PC-3 (cell line): ENCODE measurements at regions not wholly inside any gene's neighbourhood (a gene's known extent, or its start where the extent isn't known, plus 50 kb on each side); places are given as distances from the start of the nearest gene placed in this dataset.

Source experiments
- ATAC-seq: fragments of 200-7000 bp; cut with Tn5 transposase; 2 replicates; pipeline ENCODE4 v1.9.1; 2020; ENCODE audit warnings: mild to moderate bottlenecking, moderate library complexity
- BruUV-seq: library from RNA; stranded (reverse); fragments of 400-500 nt; replicated peaks from 2 replicates; lab custom pipeline; 2021; lab: Mats Ljungman, UMichigan
- CTCF ChIA-PET: fragments of 300-600 bp; sonication (Branson Sonifier 250); formaldehyde crosslinking; loops from one replicate; lab custom pipeline; 2022; ENCODE audit warnings: antibody characterized with exemption; lab: Charles Lee
- POLR2A ChIA-PET: fragments of 300-600 bp; sonication (Branson Sonifier 250); formaldehyde crosslinking; loops from one replicate; lab custom pipeline; 2022; ENCODE audit warnings: antibody characterized with exemption; ENCODE audit not compliant: unreplicated experiment; lab: Charles Lee
- DNase-seq: peaks from one replicate; pipeline ENCODE4 v3.0.0-alpha.2; 2015
- H2AFZ ChIP-seq: fragments of 300-600 bp; sonication (generic); 2 replicates; pipeline ENCODE4 v1.6.0; 2016; ENCODE audit warnings: antibody characterized with exemption, low read length
- H3F3A ChIP-seq: fragments of 300-600 bp; sonication (generic); one replicate; pipeline ENCODE4 v1.6.0; 2017; ENCODE audit warnings: antibody characterized with exemption, low read length, control low read depth, mild to moderate bottlenecking; ENCODE audit not compliant: unreplicated experiment
- H3K27ac ChIP-seq: fragments of 300-600 bp; sonication (generic); 2 replicates; pipeline ENCODE4 v1.5.1; 2016; ENCODE audit warnings: mild to moderate bottlenecking, low read length
- H3K27me3 ChIP-seq: fragments of 300-600 bp; sonication (generic); 2 replicates; pipeline ENCODE4 v1.6.1; 2016; ENCODE audit warnings: low read length, mixed read lengths
- H3K36me3 ChIP-seq: fragments of 300-600 bp; sonication (generic); 2 replicates; pipeline ENCODE4 v1.6.1; 2016; ENCODE audit warnings: low read depth, mixed run types, low read length, mixed read lengths
- H3K4me1 ChIP-seq: fragments of 300-600 bp; sonication (generic); 2 replicates; pipeline ENCODE4 v1.5.1; 2016; ENCODE audit warnings: low read length; ENCODE audit not compliant: insufficient read depth
- H3K4me2 ChIP-seq: fragments of 300-600 bp; sonication (generic); 2 replicates; pipeline ENCODE4 v1.6.0; 2016; ENCODE audit warnings: low read length
- H3K4me3 ChIP-seq: fragments of 300-600 bp; sonication (generic); 2 replicates; pipeline ENCODE4 v1.5.1; 2016; ENCODE audit warnings: mild to moderate bottlenecking, low read length, mixed read lengths
- H3K79me2 ChIP-seq: fragments of 300-600 bp; sonication (generic); 2 replicates; pipeline ENCODE4 v1.6.1; 2017; ENCODE audit warnings: low read length, mixed read lengths
- H3K9ac ChIP-seq: fragments of 300-600 bp; sonication (generic); 2 replicates; pipeline ENCODE4 v1.6.0; 2016; ENCODE audit warnings: mild to moderate bottlenecking, low read length
- H3K9me2 ChIP-seq: fragments of 300-600 bp; sonication (generic); replicated peaks from 2 replicates; pipeline ENCODE4 v1.6.1; 2016; ENCODE audit warnings: mixed run types, low read length, mixed read lengths
- H3K9me3 ChIP-seq: fragments of 300-600 bp; sonication (generic); 2 replicates; pipeline ENCODE4 v1.6.1; 2016; ENCODE audit warnings: low read length, mixed read lengths
- H4K20me1 ChIP-seq: fragments of 300-600 bp; sonication (generic); 2 replicates; pipeline ENCODE4 v1.6.1; 2016; ENCODE audit warnings: low read length, mixed read lengths
- CTCF ChIP-seq: fragments of 300-600 bp; sonication (generic); conservative IDR thresholded peaks from 2 replicates; pipeline ENCODE4 v1.5.1; 2017; ENCODE audit warnings: antibody characterized with exemption, low read depth, mild to moderate bottlenecking, low read length
- EZH2 ChIP-seq: fragments of 300-600 bp; sonication (generic); IDR thresholded peaks from one replicate; pipeline ENCODE4 v1.6.1; 2017; ENCODE audit warnings: antibody characterized with exemption, mild to moderate bottlenecking, low read length; ENCODE audit not compliant: unreplicated experiment
- EZH2phosphoT487 ChIP-seq: fragments of 300-600 bp; sonication (generic); IDR thresholded peaks from 2 replicates; pipeline ENCODE4 v1.6.1; 2018; ENCODE audit warnings: mild to moderate bottlenecking, antibody characterized with exemption, low read length, borderline replicate concordance
- intact Hi-C: fragments of 100-400 bp; cut with micrococcal nuclease; formaldehyde crosslinking; loops from 2 replicates; pipeline ENCODE4 v1.9.0; 2023

GRCh38 chr20:6496874-6497273 is 270.6 kb upstream of the BMP2 start:
- H4K20me1 ChIP-seq: no peaks in the 10 kb centered on the region
- ATAC-seq (no peak), DNase-seq (no peak)
- BruUV-seq: no TSS peak
- no peaks in the 10 kb centered on the region for H3K9me3 ChIP-seq
- no peak overlapping the region for H3K4me3 ChIP-seq
- ChIA-PET POLR2A (no interaction called here), CTCF (no interaction called here)
- no peak overlapping the region for H2AFZ ChIP-seq
- no peaks in the 10 kb centered on the region for H3K79me2 ChIP-seq
- no peak overlapping the region for H3K9ac ChIP-seq
- no peaks in the 10 kb centered on the region for H3K36me3 ChIP-seq
- H3K9me2 ChIP-seq: no peaks in the 10 kb centered on the region
- TF ChIP-seq EZH2 (no peak), CTCF (no peak), EZH2phosphoT487 (no peak)
- peaks cover 27% of the 10 kb centered on the region for H3K4me1 ChIP-seq
- H3K27ac ChIP-seq: no peak overlapping the region
- no peaks in the 10 kb centered on the region for H3K27me3 ChIP-seq
- no peaks in the 10 kb centered on the region for H3F3A ChIP-seq
- H3K4me2 ChIP-seq: no peak overlapping the region
- intact Hi-C loops: no loop called here

DNA sequence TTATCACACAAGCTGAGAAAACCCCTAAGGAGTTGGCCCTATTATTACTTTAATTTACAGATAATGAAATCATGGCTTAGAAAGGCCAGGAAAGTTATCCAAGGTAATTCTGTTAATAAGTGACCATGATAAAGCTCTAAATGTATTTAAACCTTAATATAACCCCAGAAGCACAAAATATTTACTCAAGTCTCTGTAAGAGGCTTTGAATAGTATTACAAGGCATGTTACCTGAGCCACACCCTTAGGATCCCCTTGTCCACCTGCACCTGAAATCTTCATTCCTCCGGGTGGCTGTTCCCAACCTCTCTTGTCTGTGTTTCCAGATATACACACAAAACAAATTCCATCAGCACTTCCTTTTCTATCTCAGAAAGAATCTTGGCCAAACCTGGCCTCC is 271.6 kb upstream of the BMP2 start:
- ChIA-PET CTCF (no interaction called here), POLR2A (no interaction called here)
- Histone ChIP-seq H3K9me3 (no peaks in the 10 kb centered on the region), H2AFZ (no peak overlapping the region), H3F3A (no peaks in the 10 kb centered on the region), H3K4me1 (peaks cover 26% of the 10 kb centered on the region), H3K4me3 (no peak overlapping the region), H3K27ac (no peak overlapping the region), H3K9ac (no peak overlapping the region), H3K79me2 (no peaks in the 10 kb centered on the region), H3K9me2 (no peaks in the 10 kb centered on the region; the same call in 1 of the 2 replicates), H3K4me2 (no peak overlapping the region), H4K20me1 (no peaks in the 10 kb centered on the region), H3K36me3 (no peaks in the 10 kb centered on the region), H3K27me3 (no peaks in the 10 kb centered on the region)
- no peak for ATAC-seq
- BruUV-seq: no TSS peak
- intact Hi-C loops: no loop called here
- no peak for DNase-seq
- no peak for TF ChIP-seq EZH2
- no peak for TF ChIP-seq EZH2phosphoT487
- TF ChIP-seq CTCF: no peak

GRCh38 chr20:6492271-6493055 is 275.0 kb upstream of the BMP2 start:
- Histone ChIP-seq H3K9me2 (no peaks in the 10 kb centered on the region; the same call in 1 of the 2 replicates), H3F3A (no peaks in the 10 kb centered on the region), H3K79me2 (no peaks in the 10 kb centered on the region), H3K27me3 (no peaks in the 10 kb centered on the region), H3K9me3 (no peaks in the 10 kb centered on the region), H3K4me3 (0 out of 2 replicates have a peak overlapping the region, but pooled peaks have one; percentile 16), H3K4me2 (peak overlapping the region; percentile 26), H3K36me3 (no peaks in the 10 kb centered on the region), H3K4me1 (peaks cover 47% of the 10 kb centered on the region), H3K9ac (peak overlapping the region; percentile 22; the same call in 1 of the 2 replicates), H2AFZ (0 out of 2 replicates have a peak overlapping the region, but pooled peaks have one; percentile 17), H3K27ac (peak overlapping the region; percentile 68), H4K20me1 (no peaks in the 10 kb centered on the region)
- BruUV-seq: no TSS peak
- CTCF ChIA-PET: no interaction called here
- peak; percentile 65 for DNase-seq
- no peak for ATAC-seq
- intact Hi-C loops: no loop called here
- TF ChIP-seq EZH2phosphoT487 (no peak), CTCF (no peak), EZH2 (no peak)
- POLR2A ChIA-PET: no interaction called here
